IMR-90 (cell line): ENCODE measurements at regions not wholly inside any gene's neighbourhood (a gene's known extent, or its start where the extent isn't known, plus 50 kb on each side); places are given as distances from the start of the nearest gene placed in this dataset.

Source experiments
- ATAC-seq: fragments of 200-7000 bp; cut with Tn5 transposase; 2 replicates; pipeline ENCODE4 v1.9.1; 2020; ENCODE audit warnings: low read depth, mild to moderate bottlenecking, moderate library complexity
- BruUV-seq: library from RNA; stranded (reverse); fragments of 400-500 nt; replicated peaks from 2 replicates; lab custom pipeline; 2021; lab: Mats Ljungman, UMichigan
- CTCF ChIA-PET: fragments of 300-600 bp; formaldehyde crosslinking; extraction: SDS; loops from one replicate; lab custom pipeline; 2021; ENCODE audit warnings: antibody characterized with exemption; lab: Yijun Ruan, JAX
- POLR2A ChIA-PET: fragments of 300-600 bp; sonication (Branson Sonifier 250); formaldehyde crosslinking; loops from one replicate; lab custom pipeline; 2022; ENCODE audit warnings: antibody characterized with exemption; ENCODE audit not compliant: unreplicated experiment; lab: Charles Lee
- DNase-seq: peaks from one replicate; pipeline ENCODE4 v3.0.0; 2013
- H2AFZ ChIP-seq: replicated peaks from 2 replicates; pipeline ENCODE3; 2013; ENCODE audit warnings: low read length, mild to moderate bottlenecking; ENCODE audit not compliant: poor library complexity
- H2AK5ac ChIP-seq: 2 replicates; pipeline ENCODE4 v1.6.1; 2013; ENCODE audit warnings: low read depth, low read length, inconsistent platforms
- H2AK9ac ChIP-seq: replicated peaks from 2 replicates; pipeline ENCODE3; 2013; ENCODE audit warnings: mild to moderate bottlenecking, low read depth, low read length, moderate library complexity; ENCODE audit not compliant: poor library complexity
- H2BK120ac ChIP-seq: 2 replicates; pipeline ENCODE4 v1.6.1; 2013; ENCODE audit warnings: low read depth, low read length, inconsistent platforms
- H2BK15ac ChIP-seq: 3 replicates; pipeline ENCODE4 v1.6.1; 2013; ENCODE audit warnings: low read depth, low read length, inconsistent platforms
- H2BK20ac ChIP-seq: 2 replicates; pipeline ENCODE4 v1.6.1; 2013; ENCODE audit warnings: low read depth, mild to moderate bottlenecking, inconsistent platforms, low read length, moderate library complexity
- H2BK5ac ChIP-seq: 2 replicates; pipeline ENCODE4 v1.6.1; 2013; ENCODE audit warnings: mild to moderate bottlenecking, low read depth, low read length, inconsistent platforms; ENCODE audit not compliant: poor library complexity, severe bottlenecking
- H3K14ac ChIP-seq: replicated peaks from 2 replicates; pipeline ENCODE4 v1.6.1; 2013; ENCODE audit warnings: low read depth, low read length, inconsistent platforms
- H3K18ac ChIP-seq: 2 replicates; pipeline ENCODE4 v1.6.1; 2013; ENCODE audit warnings: low read depth, low read length, control low read depth
- H3K23ac ChIP-seq: 2 replicates; pipeline ENCODE4 v1.6.1; 2013; ENCODE audit warnings: low read depth, low read length, inconsistent platforms
- H3K27ac ChIP-seq: 2 replicates; pipeline ENCODE4 v1.5.1; 2013; ENCODE audit warnings: mild to moderate bottlenecking, control low read depth, low read length; ENCODE audit not compliant: insufficient read depth
- H3K27me3 ChIP-seq: 2 replicates; pipeline ENCODE4 v1.6.1; 2013; ENCODE audit warnings: low read length; ENCODE audit not compliant: control insufficient read depth, insufficient read depth
- H3K36me3 ChIP-seq: 2 replicates; pipeline ENCODE4 v1.6.1; 2013; ENCODE audit warnings: low read length, mixed read lengths; ENCODE audit not compliant: control insufficient read depth, insufficient read depth
- H3K4ac ChIP-seq: 2 replicates; pipeline ENCODE4 v1.6.1; 2013; ENCODE audit warnings: low read depth, low read length, inconsistent platforms
- H3K4me1 ChIP-seq: 2 replicates; pipeline ENCODE4 v1.6.1; 2013; ENCODE audit warnings: low read length, mixed read lengths; ENCODE audit not compliant: control insufficient read depth, insufficient read depth
- H3K4me2 ChIP-seq: 2 replicates; pipeline ENCODE4 v1.6.1; 2013; ENCODE audit warnings: low read depth, mild to moderate bottlenecking, control low read depth, low read length, moderate library complexity
- H3K4me3 ChIP-seq: 2 replicates; pipeline ENCODE4 v1.5.1; 2013; ENCODE audit warnings: low read depth, mild to moderate bottlenecking, control low read depth, low read length, moderate library complexity; ENCODE audit not compliant: insufficient read depth
- H3K56ac ChIP-seq: 2 replicates; pipeline ENCODE4 v1.6.1; 2013; ENCODE audit warnings: low read length, inconsistent platforms; ENCODE audit not compliant: insufficient read depth; ENCODE audit errors: extremely low read depth
- H3K79me1 ChIP-seq, 2 experiments: 2 replicates each; pipeline ENCODE4 v1.6.1; 2013; ENCODE audit warnings: low read length in 2 of 2, inconsistent platforms in 1 of 2, low read depth in 1 of 2
- H3K9ac ChIP-seq: 2 replicates; pipeline ENCODE4 v1.6.1; 2013; ENCODE audit warnings: low read depth, low read length, control low read depth
- H3K9me1 ChIP-seq: 2 replicates; pipeline ENCODE4 v1.6.1; 2013; ENCODE audit warnings: low read length, inconsistent platforms; ENCODE audit not compliant: insufficient read depth
- H3K9me3 ChIP-seq: 2 replicates; pipeline ENCODE4 v1.6.1; 2013; ENCODE audit warnings: low read length; ENCODE audit not compliant: control insufficient read depth, insufficient read depth
- H4K20me1 ChIP-seq: 2 replicates; pipeline ENCODE4 v1.6.1; 2013; ENCODE audit warnings: low read length, inconsistent platforms; ENCODE audit not compliant: insufficient read depth
- H4K5ac ChIP-seq: 2 replicates; pipeline ENCODE4 v1.6.1; 2013; ENCODE audit warnings: mild to moderate bottlenecking, low read depth, low read length, control low read depth
- H4K8ac ChIP-seq, 2 experiments: 2 replicates each; pipeline ENCODE4 v1.6.1; 2013; ENCODE audit warnings: low read depth in 2 of 2, low read length in 2 of 2, control low read depth in 1 of 2, inconsistent platforms in 1 of 2
- H4K91ac ChIP-seq: 2 replicates; pipeline ENCODE4 v1.6.1; 2013; ENCODE audit warnings: low read depth, low read length, inconsistent platforms; ENCODE audit not compliant: insufficient read depth
- BHLHE40 ChIP-seq: fragments of 150-350 bp; IDR thresholded peaks from 2 replicates; pipeline ENCODE4 v1.6.1; 2016; ENCODE audit warnings: mild to moderate bottlenecking, low read depth, low read length
- CHD1 ChIP-seq: IDR thresholded peaks from 2 replicates; pipeline ENCODE4 v1.6.1; 2012; ENCODE audit warnings: low read depth, low read length, improper control_type of control experiment
- FOS ChIP-seq: fragments of 150-350 bp; IDR thresholded peaks from 2 replicates; pipeline ENCODE4 v1.6.1; 2016; ENCODE audit warnings: low read depth, low read length
- MAFK ChIP-seq: IDR thresholded peaks from 2 replicates; pipeline ENCODE4 v1.6.1; 2012; ENCODE audit warnings: low read depth, low read length, improper control_type of control experiment
- MAZ ChIP-seq: IDR thresholded peaks from 2 replicates; pipeline ENCODE4 v1.6.1; 2012; ENCODE audit warnings: low read depth, mild to moderate bottlenecking, low read length, improper control_type of control experiment, moderate library complexity, borderline replicate concordance
- MXI1 ChIP-seq: IDR thresholded peaks from 2 replicates; pipeline ENCODE4 v1.6.1; 2012; ENCODE audit warnings: low read depth, mild to moderate bottlenecking, low read length, moderate library complexity, borderline replicate concordance
- NFE2L2 ChIP-seq: fragments of 150-350 bp; IDR thresholded peaks from 2 replicates; pipeline ENCODE4 v1.6.1; 2016; ENCODE audit warnings: low read depth, mild to moderate bottlenecking, low read length
- POLR2A ChIP-seq: IDR thresholded peaks from 2 replicates; pipeline ENCODE4 v1.6.1; 2012; ENCODE audit warnings: mild to moderate bottlenecking, low read depth, low read length
- RAD21 ChIP-seq: IDR thresholded peaks from 2 replicates; pipeline ENCODE4 v1.6.1; 2012; ENCODE audit warnings: low read length, improper control_type of control experiment
- RCOR1 ChIP-seq: IDR thresholded peaks from 2 replicates; pipeline ENCODE4 v1.6.1; 2012; ENCODE audit warnings: mild to moderate bottlenecking, low read length, improper control_type of control experiment; ENCODE audit not compliant: insufficient replicate concordance
- RFX5 ChIP-seq: IDR thresholded peaks from 2 replicates; pipeline ENCODE4 v1.8.0; 2012; ENCODE audit warnings: low read depth, mild to moderate bottlenecking, low read length, moderate library complexity
- SMC3 ChIP-seq: fragments of 150-350 bp; IDR thresholded peaks from 2 replicates; pipeline ENCODE4 v1.6.1; 2016; ENCODE audit warnings: low read depth, mild to moderate bottlenecking, antibody characterized with exemption, low read length, moderate library complexity
- WGBS, 2 experiments: methylation state at CpG; one replicate each; pipeline versions ENCODE4 v1.1.5 to v1.1.7; 2013; ENCODE audit warnings: missing lambda C conversion rate in 2 of 2; ENCODE audit not compliant: insufficient read length in 1 of 2; ENCODE audit errors: extremely low coverage in 2 of 2; 5-methylcytosine and 5-hydroxymethylcytosine counted together
- dilution Hi-C: fragments of 300-500 bp; cut with HindIII; formaldehyde crosslinking; loops from one replicate; pipeline ENCODE4 v1.14.3; 2018; ENCODE audit warnings: low sequenced_read_pairs; ENCODE audit not compliant: unreplicated experiment
- in situ Hi-C: fragments of 300-500 bp; cut with MboI; formaldehyde crosslinking; loops from 3 replicates; pipeline ENCODE4 v1.14.3; 2019; ENCODE audit warnings: low sequenced_read_pairs, inconsistent platforms, mixed read lengths
- intact Hi-C: fragments of 100-400 bp; cut with micrococcal nuclease; formaldehyde crosslinking; loops from 2 replicates; pipeline ENCODE4 v1.10.0; 2022
- TF ChIP-seq, protein P1 (sequence below): fragments of 150-350 bp; IDR thresholded peaks from 2 replicates; pipeline ENCODE4 v1.6.1; 2017; ENCODE audit warnings: mild to moderate bottlenecking, antibody characterized with exemption, low read length, low read depth
- TF ChIP-seq, protein P2 (sequence below): conservative IDR thresholded peaks from 2 replicates; pipeline ENCODE4 v1.5.1; 2012; ENCODE audit warnings: mild to moderate bottlenecking, low read depth, low read length, improper control_type of control experiment

DNA sequence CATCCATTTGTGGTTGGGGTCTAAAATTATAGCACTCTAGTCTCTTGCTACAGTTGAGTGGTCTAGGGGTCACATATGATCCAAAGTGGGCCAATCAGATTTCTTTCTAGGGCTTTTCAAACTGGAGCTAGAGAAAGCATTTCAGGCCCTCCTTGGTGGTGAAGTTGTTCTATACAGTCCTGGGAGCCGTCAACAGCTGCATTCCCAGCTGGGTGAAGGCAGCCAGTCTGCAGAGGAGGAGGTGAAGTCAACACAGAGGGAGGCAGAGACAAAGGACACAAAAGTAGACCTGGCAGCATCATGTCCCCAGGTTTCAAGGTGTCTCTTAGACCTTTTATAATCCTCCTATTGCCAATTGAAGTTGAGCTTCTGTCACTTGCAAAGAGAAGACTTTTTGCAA lies 518.2 kb downstream of the BNC2 start:
- peak overlapping the region; percentile 74 for H3K18ac ChIP-seq
- H3K9me3 ChIP-seq: no peaks in the 10 kb centered on the region
- peak overlapping the region; percentile 80 for H2AFZ ChIP-seq
- H2BK120ac ChIP-seq: peak overlapping the region; percentile 59; the same call in 1 of the 2 replicates
- no CpG with 5 or more reads among the region's 1 CpG for WGBS, 2 experiments
- no peaks in the 10 kb centered on the region for H3K79me1 ChIP-seq
- intact Hi-C loops: loop anchor here (10.0 kb wide), 1 partner anchor 513 kb away; no protein-coding TSS in a partner anchor
- H3K4me3 ChIP-seq: no peak overlapping the region
- H3K27ac ChIP-seq: peak overlapping the region; percentile 51; the same call in 1 of the 2 replicates
- H3K4me1 ChIP-seq: peaks cover 14% of the 10 kb centered on the region; the same call in 1 of the 2 replicates
- no peak overlapping the region for H2AK9ac ChIP-seq
- ChIA-PET CTCF (interaction anchor here (0.6 to 1.2 kb wide), 2 partner anchors 11 to 45 kb away, joined by 4 to 7 read pairs; no protein-coding TSS in a partner anchor), POLR2A (no interaction called here)
- in situ Hi-C loops: no loop called here
- H3K4ac ChIP-seq: no peak overlapping the region
- dilution Hi-C loops: no loop called here
- TF ChIP-seq RFX5: no peak
- no peak for TF ChIP-seq BHLHE40
- TF ChIP-seq SMC3: no peak
- TF ChIP-seq RAD21: no peak
- TF ChIP-seq RCOR1: no peak
- no peak for TF ChIP-seq CHD1
- TF ChIP-seq MXI1: no peak
- TF ChIP-seq, protein P1, sequence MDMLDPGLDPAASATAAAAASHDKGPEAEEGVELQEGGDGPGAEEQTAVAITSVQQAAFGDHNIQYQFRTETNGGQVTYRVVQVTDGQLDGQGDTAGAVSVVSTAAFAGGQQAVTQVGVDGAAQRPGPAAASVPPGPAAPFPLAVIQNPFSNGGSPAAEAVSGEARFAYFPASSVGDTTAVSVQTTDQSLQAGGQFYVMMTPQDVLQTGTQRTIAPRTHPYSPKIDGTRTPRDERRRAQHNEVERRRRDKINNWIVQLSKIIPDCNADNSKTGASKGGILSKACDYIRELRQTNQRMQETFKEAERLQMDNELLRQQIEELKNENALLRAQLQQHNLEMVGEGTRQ: no peak
- TF ChIP-seq FOS: no peak
- TF ChIP-seq NFE2L2: no peak
- TF ChIP-seq, protein P2, sequence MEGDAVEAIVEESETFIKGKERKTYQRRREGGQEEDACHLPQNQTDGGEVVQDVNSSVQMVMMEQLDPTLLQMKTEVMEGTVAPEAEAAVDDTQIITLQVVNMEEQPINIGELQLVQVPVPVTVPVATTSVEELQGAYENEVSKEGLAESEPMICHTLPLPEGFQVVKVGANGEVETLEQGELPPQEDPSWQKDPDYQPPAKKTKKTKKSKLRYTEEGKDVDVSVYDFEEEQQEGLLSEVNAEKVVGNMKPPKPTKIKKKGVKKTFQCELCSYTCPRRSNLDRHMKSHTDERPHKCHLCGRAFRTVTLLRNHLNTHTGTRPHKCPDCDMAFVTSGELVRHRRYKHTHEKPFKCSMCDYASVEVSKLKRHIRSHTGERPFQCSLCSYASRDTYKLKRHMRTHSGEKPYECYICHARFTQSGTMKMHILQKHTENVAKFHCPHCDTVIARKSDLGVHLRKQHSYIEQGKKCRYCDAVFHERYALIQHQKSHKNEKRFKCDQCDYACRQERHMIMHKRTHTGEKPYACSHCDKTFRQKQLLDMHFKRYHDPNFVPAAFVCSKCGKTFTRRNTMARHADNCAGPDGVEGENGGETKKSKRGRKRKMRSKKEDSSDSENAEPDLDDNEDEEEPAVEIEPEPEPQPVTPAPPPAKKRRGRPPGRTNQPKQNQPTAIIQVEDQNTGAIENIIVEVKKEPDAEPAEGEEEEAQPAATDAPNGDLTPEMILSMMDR: no peak
- no peak for TF ChIP-seq POLR2A
- TF ChIP-seq MAFK: no peak
- TF ChIP-seq MAZ: no peak
- H3K9ac ChIP-seq: no peak overlapping the region
- no peaks in the 10 kb centered on the region for H3K36me3 ChIP-seq
- H2AK5ac ChIP-seq: no peak overlapping the region
- H2BK15ac ChIP-seq: peak overlapping the region; percentile 32; the same call in 1 of the 3 replicates
- no peak overlapping the region for H2BK5ac ChIP-seq
- 0 out of 2 replicates have a peak overlapping the region, but pooled peaks have one; percentile 19 for H3K14ac ChIP-seq
- H3K56ac ChIP-seq: no peak overlapping the region
- peak overlapping the region; percentile 39; the same call in 1 of the 2 replicates for H4K5ac ChIP-seq
- H3K9me1 ChIP-seq: 0 out of 2 replicates have a peak, but pooled peaks cover 3% of the 10 kb centered on the region
- peak overlapping the region; percentile 16; the same call in 1 of the 2 replicates for H4K91ac ChIP-seq
- H3K4me2 ChIP-seq: no peak overlapping the region
- DNase-seq: no peak
- BruUV-seq: no TSS peak
- no peak overlapping the region for H3K23ac ChIP-seq
- no peak overlapping the region; the same call in 1 of the 2 replicates for H2BK20ac ChIP-seq
- peak; percentile 55 for ATAC-seq
- no peaks in the 10 kb centered on the region for H4K20me1 ChIP-seq
- peak overlapping the region in 1 of 2 experiments; percentile 69; a peak in 1 of 4 replicates for H4K8ac ChIP-seq
- no peaks in the 10 kb centered on the region for H3K27me3 ChIP-seq
